GM20000 (cell line): ENCODE measurements at regions not wholly inside any gene's neighbourhood (a gene's known extent, or its start where the extent isn't known, plus 50 kb on each side); places are given as distances from the start of the nearest gene placed in this dataset.

Experiments
- DNase-seq: peaks from one replicate; pipeline ENCODE4 v3.0.0; 2012; ENCODE audit warnings: low spot score
- TF ChIP-seq, protein P1 (sequence below): IDR thresholded peaks from 2 replicates; pipeline ENCODE4 v1.5.1; 2012; ENCODE audit warnings: mild to moderate bottlenecking, control low read depth; ENCODE audit errors: extremely low read depth, missing control alignments

DNA sequence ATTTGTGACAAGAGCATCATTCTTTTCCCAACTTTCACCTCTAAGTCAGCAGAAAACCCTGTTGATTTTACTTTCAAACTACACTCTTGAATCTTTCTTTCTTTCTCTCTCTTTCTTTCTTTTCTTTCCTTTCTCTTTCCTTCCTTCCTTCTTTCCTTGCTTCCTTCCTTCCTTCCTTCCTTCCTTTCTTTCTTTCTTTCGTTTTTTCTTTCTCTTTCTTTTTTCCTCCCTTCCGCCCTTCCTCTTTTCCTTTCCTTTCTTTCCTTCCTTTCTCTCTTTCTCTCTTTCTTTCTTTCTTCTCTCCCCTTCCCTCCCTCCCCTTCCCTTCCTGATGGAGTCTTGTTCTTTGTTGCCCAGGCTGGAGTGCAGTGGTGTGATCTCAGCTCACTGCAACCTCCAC is 649.5 kb downstream of the PLCL1 start:
- TF ChIP-seq, protein P1, sequence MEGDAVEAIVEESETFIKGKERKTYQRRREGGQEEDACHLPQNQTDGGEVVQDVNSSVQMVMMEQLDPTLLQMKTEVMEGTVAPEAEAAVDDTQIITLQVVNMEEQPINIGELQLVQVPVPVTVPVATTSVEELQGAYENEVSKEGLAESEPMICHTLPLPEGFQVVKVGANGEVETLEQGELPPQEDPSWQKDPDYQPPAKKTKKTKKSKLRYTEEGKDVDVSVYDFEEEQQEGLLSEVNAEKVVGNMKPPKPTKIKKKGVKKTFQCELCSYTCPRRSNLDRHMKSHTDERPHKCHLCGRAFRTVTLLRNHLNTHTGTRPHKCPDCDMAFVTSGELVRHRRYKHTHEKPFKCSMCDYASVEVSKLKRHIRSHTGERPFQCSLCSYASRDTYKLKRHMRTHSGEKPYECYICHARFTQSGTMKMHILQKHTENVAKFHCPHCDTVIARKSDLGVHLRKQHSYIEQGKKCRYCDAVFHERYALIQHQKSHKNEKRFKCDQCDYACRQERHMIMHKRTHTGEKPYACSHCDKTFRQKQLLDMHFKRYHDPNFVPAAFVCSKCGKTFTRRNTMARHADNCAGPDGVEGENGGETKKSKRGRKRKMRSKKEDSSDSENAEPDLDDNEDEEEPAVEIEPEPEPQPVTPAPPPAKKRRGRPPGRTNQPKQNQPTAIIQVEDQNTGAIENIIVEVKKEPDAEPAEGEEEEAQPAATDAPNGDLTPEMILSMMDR = no peak
- DNase-seq = no peak

DNA sequence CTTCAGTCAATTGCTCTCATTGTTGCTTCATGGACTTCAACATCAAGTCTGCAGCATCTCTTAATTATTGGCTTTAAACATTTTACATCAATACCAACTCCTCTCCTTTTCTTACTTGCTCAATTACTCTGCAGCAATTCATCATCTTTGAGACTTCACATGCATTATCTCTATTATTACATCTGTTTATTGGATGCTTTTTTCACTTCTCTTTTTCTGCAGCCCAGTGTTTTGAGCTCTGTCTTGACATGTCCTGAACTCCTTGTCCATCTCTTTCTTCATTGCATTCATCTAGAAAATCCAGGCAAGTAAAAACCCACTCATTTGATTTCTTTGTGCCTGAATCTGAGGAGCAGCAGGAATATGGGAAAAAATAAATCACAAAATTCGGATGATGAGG is 647.9 kb downstream of the PLCL1 start:
- TF ChIP-seq, protein P1 = no peak
- no peak for DNase-seq

GRCh38 chr2:198448789-198449188 is 644.4 kb downstream of the PLCL1 start:
- no peak for DNase-seq
- TF ChIP-seq, protein P1 = no peak

- DNase-seq = no peak
- TF ChIP-seq, protein P1 = no peak
Measured at GRCh38 chr2:198444800-198445287, 640.5 kb downstream of the PLCL1 start.

DNA sequence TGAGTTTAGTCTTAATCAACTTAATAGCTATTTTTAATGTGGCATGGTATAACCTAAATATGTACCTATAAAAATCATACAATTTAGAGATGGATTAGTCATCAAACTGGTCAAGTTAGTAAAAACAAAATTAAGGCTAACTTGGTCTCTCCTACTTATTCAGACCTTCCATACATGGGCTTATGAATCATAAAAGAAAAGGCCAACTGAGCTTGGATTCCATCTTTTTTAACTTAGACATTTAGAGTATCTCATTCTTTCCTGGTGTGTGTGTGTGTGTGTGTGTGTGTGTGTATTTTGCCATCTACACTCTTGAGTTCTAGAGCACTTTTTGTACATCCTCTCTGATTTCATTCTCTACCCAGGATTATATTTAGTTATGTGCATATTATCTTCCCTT is 637.5 kb downstream of the PLCL1 start:
- TF ChIP-seq, protein P1 = no peak
- no peak for DNase-seq

GRCh38 chr2:198441246-198441645 is 636.9 kb downstream of the PLCL1 start:
- TF ChIP-seq, protein P1 = no peak

GRCh38 chr2:198440833-198441232 is 636.4 kb downstream of the PLCL1 start:
- TF ChIP-seq, protein P1 = no peak
- DNase-seq = no peak

More at GRCh38 chr2:198441246-198441645, 636.9 kb downstream of the PLCL1 start:
- no peak for DNase-seq
